GM12872 (cell line): ENCODE measurements at regions not wholly inside any gene's neighbourhood (a gene's known extent, or its start where the extent isn't known, plus 50 kb on each side); places are given as distances from the start of the nearest gene placed in this dataset.

Experiments used
- CTCF ChIP-seq: IDR thresholded peaks from 3 replicates; pipeline ENCODE4 v1.5.1; 2011; ENCODE audit warnings: low read depth, mild to moderate bottlenecking, low read length, moderate library complexity; ENCODE audit not compliant: insufficient read depth

DNA sequence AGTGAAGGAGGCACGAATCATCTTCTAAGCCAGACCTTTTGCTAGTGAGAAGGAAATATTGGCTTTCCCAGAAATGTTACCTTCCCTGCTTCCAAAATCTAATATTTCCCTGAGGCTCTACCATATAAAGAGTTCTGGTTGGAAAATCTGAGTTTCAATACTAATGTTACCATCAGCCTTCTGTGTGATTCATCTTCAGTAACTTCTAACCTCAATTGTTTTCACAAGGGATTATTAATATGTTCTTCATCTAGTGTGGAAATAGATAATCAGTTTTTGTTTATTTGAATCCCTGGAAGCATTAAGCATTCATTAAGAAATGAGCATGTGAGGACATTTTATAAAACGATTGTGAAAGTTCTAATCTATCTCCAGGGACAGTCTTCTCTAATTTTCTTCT, 720.9 kb downstream of the AACS start:
- no peak for TF ChIP-seq CTCF

- no peak for TF ChIP-seq CTCF
Observed at GRCh38 chr12:125794401-125794800, 729.2 kb downstream of the AACS start.

- TF ChIP-seq CTCF: no peak
Observed at GRCh38 chr12:125797421-125798175, 732.4 kb downstream of the AACS start.

DNA sequence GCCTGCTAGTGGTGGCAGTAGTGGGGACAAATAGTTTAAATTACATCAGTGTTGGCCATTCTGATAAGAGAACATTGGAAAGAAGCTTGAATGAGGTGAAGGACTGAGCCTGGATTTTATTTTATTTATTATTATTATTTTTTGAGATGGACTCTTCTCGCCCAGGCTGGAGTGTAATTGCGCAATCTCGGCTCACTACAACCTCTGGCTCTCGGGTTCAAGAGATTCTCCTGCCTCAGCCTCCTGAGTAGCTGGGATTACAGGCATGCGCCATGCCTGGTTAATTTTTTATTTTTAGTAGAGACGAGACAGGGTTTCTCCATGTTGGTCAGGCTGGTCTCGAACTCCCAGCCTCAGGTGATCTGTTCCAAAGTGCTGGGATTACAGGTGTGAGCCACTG, 739.4 kb downstream of the AACS start:
- no peak for TF ChIP-seq CTCF

GRCh38 chr12:125824276-125824675, 759.0 kb downstream of the AACS start:
- no peak for TF ChIP-seq CTCF

GRCh38 chr12:125835852-125836251, 770.6 kb downstream of the AACS start:
- no peak for TF ChIP-seq CTCF

GRCh38 chr12:125836647-125837046, 771.4 kb downstream of the AACS start:
- TF ChIP-seq CTCF: no peak

GRCh38 chr12:125841332-125841731, 776.1 kb downstream of the AACS start:
- no peak for TF ChIP-seq CTCF
